ENCODE measurements at regions not wholly inside any gene's neighbourhood (a gene's known extent, or its start where the extent isn't known, plus 50 kb on each side); places are given as distances from the start of the nearest gene placed in this dataset.
"Not testable (repeated sequence)": the region's sequence is repeated elsewhere in the genome, so short reads cannot be mapped to it uniquely, and the experiment has no call there.

- no peaks in the 10 kb centered on the region for H3K79me2 ChIP-seq (ENCODE audit: low read depth)
- H3K27me3 Mint-ChIP-seq (ENCODE audit: insufficient read depth, low read depth) = no peaks in the 10 kb centered on the region
- no peak overlapping the region for H3K27ac ChIP-seq
- H3K27me3 ChIP-seq = no peaks in the 10 kb centered on the region
- DNase-seq (ENCODE audit: low spot score) = no peak
- no peak overlapping the region for H3K4me3 Mint-ChIP-seq
- H3K9me3 Mint-ChIP-seq = peaks cover 4% of the 10 kb centered on the region
- H3F3A ChIP-seq (ENCODE audit: low read depth) = no peaks in the 10 kb centered on the region
- no peaks in the 10 kb centered on the region for H3K36me3 Mint-ChIP-seq
- H3K9me3 ChIP-seq (ENCODE audit: low read depth) = no peaks in the 10 kb centered on the region
- H3K4me3 ChIP-seq = no peak overlapping the region
- no peaks in the 10 kb centered on the region for H3K4me1 Mint-ChIP-seq
- no peaks in the 10 kb centered on the region for H3K4me1 ChIP-seq
- H4K20me1 ChIP-seq (ENCODE audit: low read depth) = no peaks in the 10 kb centered on the region
- H3K36me3 ChIP-seq = no peaks in the 10 kb centered on the region
- no peak overlapping the region for H2AFZ ChIP-seq (replicated peaks)
- TF ChIP-seq, protein P1, sequence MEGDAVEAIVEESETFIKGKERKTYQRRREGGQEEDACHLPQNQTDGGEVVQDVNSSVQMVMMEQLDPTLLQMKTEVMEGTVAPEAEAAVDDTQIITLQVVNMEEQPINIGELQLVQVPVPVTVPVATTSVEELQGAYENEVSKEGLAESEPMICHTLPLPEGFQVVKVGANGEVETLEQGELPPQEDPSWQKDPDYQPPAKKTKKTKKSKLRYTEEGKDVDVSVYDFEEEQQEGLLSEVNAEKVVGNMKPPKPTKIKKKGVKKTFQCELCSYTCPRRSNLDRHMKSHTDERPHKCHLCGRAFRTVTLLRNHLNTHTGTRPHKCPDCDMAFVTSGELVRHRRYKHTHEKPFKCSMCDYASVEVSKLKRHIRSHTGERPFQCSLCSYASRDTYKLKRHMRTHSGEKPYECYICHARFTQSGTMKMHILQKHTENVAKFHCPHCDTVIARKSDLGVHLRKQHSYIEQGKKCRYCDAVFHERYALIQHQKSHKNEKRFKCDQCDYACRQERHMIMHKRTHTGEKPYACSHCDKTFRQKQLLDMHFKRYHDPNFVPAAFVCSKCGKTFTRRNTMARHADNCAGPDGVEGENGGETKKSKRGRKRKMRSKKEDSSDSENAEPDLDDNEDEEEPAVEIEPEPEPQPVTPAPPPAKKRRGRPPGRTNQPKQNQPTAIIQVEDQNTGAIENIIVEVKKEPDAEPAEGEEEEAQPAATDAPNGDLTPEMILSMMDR (IDR thresholded peaks at IDR 0.05) = no peak
- TF ChIP-seq EZH2 (IDR thresholded peaks at IDR 0.05) (no peak), EZH2phosphoT487 (IDR thresholded peaks at IDR 0.05) (no peak)
- H3K27ac Mint-ChIP-seq = no peak overlapping the region
- no peak overlapping the region for H3K4me2 ChIP-seq
- no peak overlapping the region for H3K9ac ChIP-seq
Observed at GRCh38 chr3:153820035-153820434, 301.2 kb upstream of the ARHGEF26 start.

DNA sequence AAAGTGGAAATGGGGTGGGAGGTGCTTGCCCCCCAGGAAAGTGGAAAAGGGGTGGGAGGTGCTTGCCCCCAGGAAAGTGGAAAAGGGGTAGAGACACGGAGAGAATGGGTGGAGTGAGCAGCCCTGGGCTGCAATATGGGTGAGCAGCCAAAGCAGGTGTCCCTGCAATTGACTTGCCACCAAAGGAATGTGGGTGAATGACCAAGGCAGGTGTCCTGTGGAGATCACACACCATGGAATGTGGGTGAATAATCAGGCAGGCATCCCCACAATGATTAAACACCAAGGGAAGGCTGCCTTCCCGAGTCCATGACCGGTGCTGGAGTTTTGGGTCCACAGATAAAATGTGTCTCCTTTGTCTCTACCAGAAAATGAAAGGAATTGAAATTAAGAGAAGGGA lies 292.8 kb upstream of the ARHGEF26 start:
- H3K36me3 Mint-ChIP-seq; H3K79me2 ChIP-seq (ENCODE audit: low read depth); H3K9ac ChIP-seq; H3K4me2 ChIP-seq; H3K27ac ChIP-seq; H3K9me3 ChIP-seq (ENCODE audit: low read depth); H3K36me3 ChIP-seq; H2AFZ ChIP-seq (replicated peaks); H3F3A ChIP-seq (ENCODE audit: low read depth); H3K4me1 ChIP-seq; DNase-seq (ENCODE audit: low spot score); H3K27me3 Mint-ChIP-seq (ENCODE audit: insufficient read depth, low read depth); H3K4me1 Mint-ChIP-seq; H4K20me1 ChIP-seq (ENCODE audit: low read depth); H3K27ac Mint-ChIP-seq; H3K27me3 ChIP-seq; H3K4me3 Mint-ChIP-seq; H3K4me3 ChIP-seq; H3K9me3 Mint-ChIP-seq: not testable (repeated sequence)

GRCh38 chr3:153829606-153830170 lies 291.5 kb upstream of the ARHGEF26 start:
- Histone ChIP-seq H2AFZ (replicated peaks) (no peak overlapping the region), H4K20me1 (ENCODE audit: low read depth) (no peaks in the 10 kb centered on the region), H3K27me3 (no peaks in the 10 kb centered on the region), H3K36me3 (no peaks in the 10 kb centered on the region), H3K9ac (no peak overlapping the region), H3K79me2 (ENCODE audit: low read depth) (no peaks in the 10 kb centered on the region), H3K9me3 (ENCODE audit: low read depth) (no peaks in the 10 kb centered on the region), H3F3A (ENCODE audit: low read depth) (no peaks in the 10 kb centered on the region), H3K4me2 (no peak overlapping the region), H3K27ac (no peak overlapping the region), H3K4me1 (no peaks in the 10 kb centered on the region), H3K4me3 (no peak overlapping the region)
- TF ChIP-seq EZH2 (IDR thresholded peaks at IDR 0.05) = no peak
- TF ChIP-seq EZH2phosphoT487 (IDR thresholded peaks at IDR 0.05) = no peak
- TF ChIP-seq, protein P1 (IDR thresholded peaks at IDR 0.05) = no peak
- peaks cover 8% of the 10 kb centered on the region for H3K9me3 Mint-ChIP-seq
- no peak overlapping the region for H3K4me3 Mint-ChIP-seq
- no peak overlapping the region for H3K27ac Mint-ChIP-seq
- H3K4me1 Mint-ChIP-seq = no peaks in the 10 kb centered on the region
- H3K36me3 Mint-ChIP-seq = no peaks in the 10 kb centered on the region
- peaks cover 4% of the 10 kb centered on the region for H3K27me3 Mint-ChIP-seq (ENCODE audit: insufficient read depth, low read depth)
- no peak for DNase-seq (ENCODE audit: low spot score)

GRCh38 chr3:153830552-153830951 lies 290.6 kb upstream of the ARHGEF26 start:
- H3K27ac ChIP-seq = no peak overlapping the region
- no peaks in the 10 kb centered on the region for H3K36me3 Mint-ChIP-seq
- no peaks in the 10 kb centered on the region for H3F3A ChIP-seq (ENCODE audit: low read depth)
- H3K79me2 ChIP-seq (ENCODE audit: low read depth) = no peaks in the 10 kb centered on the region
- no peak overlapping the region for H2AFZ ChIP-seq (replicated peaks)
- no peak overlapping the region for H3K27ac Mint-ChIP-seq
- no peak overlapping the region for H3K4me3 ChIP-seq
- H3K4me1 ChIP-seq = no peaks in the 10 kb centered on the region
- H3K36me3 ChIP-seq = no peaks in the 10 kb centered on the region
- no peak for DNase-seq (ENCODE audit: low spot score)
- H3K4me3 Mint-ChIP-seq = no peak overlapping the region
- H3K9ac ChIP-seq = no peak overlapping the region
- H3K4me1 Mint-ChIP-seq = no peaks in the 10 kb centered on the region
- no peaks in the 10 kb centered on the region for H3K9me3 ChIP-seq (ENCODE audit: low read depth)
- peaks cover 5% of the 10 kb centered on the region for H3K9me3 Mint-ChIP-seq
- H3K27me3 Mint-ChIP-seq (ENCODE audit: insufficient read depth, low read depth) = peaks cover 4% of the 10 kb centered on the region
- no peaks in the 10 kb centered on the region for H4K20me1 ChIP-seq (ENCODE audit: low read depth)
- no peaks in the 10 kb centered on the region for H3K27me3 ChIP-seq
- H3K4me2 ChIP-seq = no peak overlapping the region
- TF ChIP-seq EZH2 (IDR thresholded peaks at IDR 0.05) (no peak), EZH2phosphoT487 (IDR thresholded peaks at IDR 0.05) (no peak)
- TF ChIP-seq, protein P1 (IDR thresholded peaks at IDR 0.05) = no peak
